ENCODE measurements at regions not wholly inside any gene's neighbourhood (a gene's known extent, or its start where the extent isn't known, plus 50 kb on each side); places are given as distances from the start of the nearest gene placed in this dataset.

DNA sequence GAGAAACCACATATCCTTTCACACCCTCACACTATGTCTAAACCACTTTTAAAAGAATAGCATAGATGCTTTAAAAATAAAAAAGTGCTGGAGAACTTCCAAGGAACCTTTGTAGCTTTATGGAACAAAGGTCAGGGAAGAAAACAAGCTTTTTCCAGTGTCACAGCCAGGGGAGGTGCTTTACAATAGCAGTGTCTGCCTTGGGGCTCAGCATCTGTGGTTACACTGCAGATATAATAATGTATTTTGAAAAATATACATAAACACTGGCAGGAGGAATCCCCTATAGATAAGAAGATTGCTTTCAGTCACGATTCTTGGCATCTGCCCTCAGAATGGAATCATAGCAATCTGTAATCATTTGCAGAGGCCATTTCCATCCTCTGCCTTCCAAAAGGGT is 362.4 kb upstream of the LRRC3B start:
- TF ChIP-seq, protein P1, sequence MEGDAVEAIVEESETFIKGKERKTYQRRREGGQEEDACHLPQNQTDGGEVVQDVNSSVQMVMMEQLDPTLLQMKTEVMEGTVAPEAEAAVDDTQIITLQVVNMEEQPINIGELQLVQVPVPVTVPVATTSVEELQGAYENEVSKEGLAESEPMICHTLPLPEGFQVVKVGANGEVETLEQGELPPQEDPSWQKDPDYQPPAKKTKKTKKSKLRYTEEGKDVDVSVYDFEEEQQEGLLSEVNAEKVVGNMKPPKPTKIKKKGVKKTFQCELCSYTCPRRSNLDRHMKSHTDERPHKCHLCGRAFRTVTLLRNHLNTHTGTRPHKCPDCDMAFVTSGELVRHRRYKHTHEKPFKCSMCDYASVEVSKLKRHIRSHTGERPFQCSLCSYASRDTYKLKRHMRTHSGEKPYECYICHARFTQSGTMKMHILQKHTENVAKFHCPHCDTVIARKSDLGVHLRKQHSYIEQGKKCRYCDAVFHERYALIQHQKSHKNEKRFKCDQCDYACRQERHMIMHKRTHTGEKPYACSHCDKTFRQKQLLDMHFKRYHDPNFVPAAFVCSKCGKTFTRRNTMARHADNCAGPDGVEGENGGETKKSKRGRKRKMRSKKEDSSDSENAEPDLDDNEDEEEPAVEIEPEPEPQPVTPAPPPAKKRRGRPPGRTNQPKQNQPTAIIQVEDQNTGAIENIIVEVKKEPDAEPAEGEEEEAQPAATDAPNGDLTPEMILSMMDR (IDR thresholded peaks at IDR 0.05 in 8 of 11, conservative IDR thresholded peaks at IDR 0.05 in 3 of 11) = no peak
- no peak for TF ChIP-seq POLR2A (IDR thresholded peaks at IDR 0.05)
- TF ChIP-seq POLR2AphosphoS5 (IDR thresholded peaks at IDR 0.05) = no peak

All from spleen (tissue), 7 donors.